GM12873 (cell line): ENCODE measurements at regions not wholly inside any gene's neighbourhood (a gene's known extent, or its start where the extent isn't known, plus 50 kb on each side); places are given as distances from the start of the nearest gene placed in this dataset.

ENCODE experiments used
- TF ChIP-seq, protein P1 (sequence below): IDR thresholded peaks from 2 replicates; pipeline ENCODE4 v1.5.1; 2012; ENCODE audit warnings: low read depth, mild to moderate bottlenecking, moderate library complexity, low read length, control low read depth; ENCODE audit not compliant: insufficient read depth; ENCODE audit errors: missing control alignments

DNA sequence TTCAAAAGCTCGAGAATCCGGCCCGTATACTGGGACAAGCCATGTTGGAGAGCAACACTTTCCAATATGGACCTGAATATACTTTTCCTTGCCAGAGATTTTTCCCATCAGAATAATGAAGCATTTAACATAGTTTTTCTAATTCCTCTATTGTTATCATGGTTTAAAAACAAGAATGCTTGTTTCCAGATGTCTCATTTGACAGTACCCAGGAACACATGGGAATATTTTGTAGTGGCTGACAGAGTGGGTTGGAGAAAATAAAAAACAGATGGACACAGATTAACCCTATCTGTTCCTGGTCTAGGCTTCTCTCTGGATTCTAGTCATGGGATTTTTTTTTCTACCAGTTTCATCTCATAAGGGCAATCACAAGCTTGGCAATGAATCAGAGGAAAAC is 164.8 kb upstream of the CEP162 start:
- TF ChIP-seq, protein P1, sequence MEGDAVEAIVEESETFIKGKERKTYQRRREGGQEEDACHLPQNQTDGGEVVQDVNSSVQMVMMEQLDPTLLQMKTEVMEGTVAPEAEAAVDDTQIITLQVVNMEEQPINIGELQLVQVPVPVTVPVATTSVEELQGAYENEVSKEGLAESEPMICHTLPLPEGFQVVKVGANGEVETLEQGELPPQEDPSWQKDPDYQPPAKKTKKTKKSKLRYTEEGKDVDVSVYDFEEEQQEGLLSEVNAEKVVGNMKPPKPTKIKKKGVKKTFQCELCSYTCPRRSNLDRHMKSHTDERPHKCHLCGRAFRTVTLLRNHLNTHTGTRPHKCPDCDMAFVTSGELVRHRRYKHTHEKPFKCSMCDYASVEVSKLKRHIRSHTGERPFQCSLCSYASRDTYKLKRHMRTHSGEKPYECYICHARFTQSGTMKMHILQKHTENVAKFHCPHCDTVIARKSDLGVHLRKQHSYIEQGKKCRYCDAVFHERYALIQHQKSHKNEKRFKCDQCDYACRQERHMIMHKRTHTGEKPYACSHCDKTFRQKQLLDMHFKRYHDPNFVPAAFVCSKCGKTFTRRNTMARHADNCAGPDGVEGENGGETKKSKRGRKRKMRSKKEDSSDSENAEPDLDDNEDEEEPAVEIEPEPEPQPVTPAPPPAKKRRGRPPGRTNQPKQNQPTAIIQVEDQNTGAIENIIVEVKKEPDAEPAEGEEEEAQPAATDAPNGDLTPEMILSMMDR, result no peak

DNA sequence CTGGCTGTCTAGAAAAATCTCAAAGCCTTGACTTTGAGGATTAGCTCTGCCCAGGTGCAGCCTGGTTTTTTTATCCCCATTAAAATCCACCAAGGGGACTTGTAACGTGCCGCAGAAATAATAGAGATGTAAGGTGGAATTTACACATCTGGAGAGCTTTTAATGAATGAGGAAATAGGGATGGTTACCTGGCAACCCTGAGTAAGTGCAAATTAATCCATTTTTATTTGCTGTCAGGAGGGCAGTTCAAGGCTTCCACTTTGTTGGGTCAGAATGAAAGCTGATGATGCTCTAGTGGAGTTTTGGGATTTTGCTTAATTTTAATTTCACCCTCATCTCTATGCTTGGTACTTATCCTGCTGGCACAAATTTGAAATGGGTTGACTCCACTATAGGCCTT is 163.4 kb upstream of the CEP162 start:
- TF ChIP-seq, protein P1, result no peak

DNA sequence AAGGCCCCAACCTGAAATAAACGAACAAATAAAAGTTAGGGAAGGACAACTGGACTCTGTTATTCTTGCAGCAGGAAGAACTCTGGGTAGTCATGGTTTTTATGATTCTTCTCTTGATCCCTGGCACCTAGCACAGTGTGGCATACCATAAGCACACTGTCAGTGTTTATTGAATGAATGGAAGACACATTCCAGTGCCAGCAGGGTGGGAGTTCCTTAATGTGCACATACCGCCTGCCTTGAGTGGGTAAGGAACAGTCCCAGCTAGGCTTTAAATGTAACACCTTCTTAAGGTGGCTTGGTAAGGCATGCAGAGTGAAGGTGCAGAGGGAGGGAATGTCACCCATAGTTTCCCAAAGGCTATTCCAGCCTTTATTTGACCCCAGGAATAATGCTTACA is 162.9 kb upstream of the CEP162 start:
- TF ChIP-seq, protein P1, result no peak

DNA sequence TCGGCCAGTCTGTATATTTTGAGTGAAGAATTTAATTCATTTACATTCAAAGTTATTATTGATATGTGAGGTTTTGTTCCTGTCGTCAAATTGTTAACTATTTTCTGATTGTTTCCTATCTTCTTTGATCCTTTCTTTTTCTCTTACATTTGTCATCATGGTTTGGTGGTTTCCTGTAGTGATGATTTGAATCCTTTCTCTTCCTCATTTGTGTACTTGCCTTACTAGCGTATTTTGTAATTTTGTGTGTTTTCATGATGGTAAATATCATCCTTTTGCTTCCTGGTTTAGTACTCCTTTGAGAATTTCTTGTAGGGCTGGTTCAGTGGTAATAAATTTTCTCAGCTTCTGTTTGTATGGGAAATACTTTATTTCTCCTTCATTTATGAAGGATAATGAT is 151.7 kb upstream of the CEP162 start:
- TF ChIP-seq, protein P1, result no peak

DNA sequence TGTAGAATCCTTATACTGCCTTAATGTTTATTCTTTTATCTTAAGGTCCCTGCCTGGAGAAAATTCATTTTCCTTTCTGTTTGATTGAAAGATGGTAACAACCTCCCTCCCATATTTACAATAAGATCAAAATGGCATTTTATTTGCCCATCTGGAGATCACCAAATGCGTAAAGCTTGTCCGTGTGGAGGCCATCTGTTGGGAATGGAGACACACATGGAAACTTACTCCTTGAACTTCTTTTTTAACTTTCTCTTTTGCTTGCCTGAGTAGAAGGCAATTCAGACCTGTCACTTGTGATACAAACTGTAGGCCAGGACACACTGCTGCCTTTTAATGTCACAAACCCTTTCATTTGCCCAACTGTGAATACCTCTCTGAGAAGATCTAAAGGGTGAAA is 144.8 kb upstream of the CEP162 start:
- TF ChIP-seq, protein P1, result no peak

DNA sequence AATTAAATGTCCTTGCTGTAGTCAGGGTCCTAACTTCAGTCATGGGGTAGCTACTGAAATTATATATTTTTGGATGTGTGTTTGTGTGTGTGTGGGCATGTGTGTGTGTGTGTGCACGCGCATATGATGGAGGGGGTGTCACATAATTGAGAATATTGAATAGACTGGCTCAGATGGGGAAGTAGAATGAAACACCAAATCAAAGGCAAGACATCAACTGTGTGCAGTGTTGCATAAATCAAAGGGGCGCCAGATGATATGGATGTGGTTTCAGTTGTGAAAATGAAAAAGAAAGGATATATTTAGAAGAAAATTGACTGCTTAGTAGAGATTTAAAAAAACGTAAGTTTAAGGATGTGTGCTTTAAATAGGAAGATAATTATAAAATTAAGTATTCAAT is 144.2 kb upstream of the CEP162 start:
- TF ChIP-seq, protein P1, result no peak

DNA sequence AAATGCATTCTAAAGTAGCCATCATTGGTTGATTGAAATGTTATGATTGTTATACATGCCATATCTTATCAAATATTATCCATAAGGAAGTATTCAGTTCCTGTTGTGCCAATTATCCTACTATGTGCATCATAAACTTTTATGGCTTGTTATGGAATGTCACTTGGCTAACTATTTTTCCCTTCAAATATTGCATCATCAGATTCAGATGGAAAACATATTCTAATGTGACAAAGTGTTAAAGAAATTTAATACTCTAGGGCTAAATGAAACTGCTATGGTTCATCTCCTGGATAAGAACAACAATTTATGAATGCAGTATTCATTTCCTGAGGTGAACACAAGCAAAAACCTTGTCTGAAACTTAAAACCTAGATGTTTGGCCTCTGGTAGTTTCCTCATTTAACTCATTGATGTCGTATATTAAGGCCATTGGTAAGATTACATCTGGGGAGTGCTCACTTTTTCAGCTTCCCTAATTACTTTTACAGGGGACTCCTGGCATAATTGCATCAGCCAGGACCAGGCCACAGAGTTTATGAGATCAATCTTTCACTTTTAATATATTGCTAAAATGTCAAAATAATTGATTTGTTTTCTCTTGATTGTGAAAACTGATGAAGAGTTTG is 134.9 kb upstream of the CEP162 start:
- TF ChIP-seq, protein P1, result no peak
